ENCODE measurements at regions not wholly inside any gene's neighbourhood (a gene's known extent, or its start where the extent isn't known, plus 50 kb on each side); places are given as distances from the start of the nearest gene placed in this dataset.

- no peak overlapping the region for H3K27ac ChIP-seq (ENCODE audit: low read length)
- H3K79me2 ChIP-seq (ENCODE audit: insufficient read depth, low read length): no peaks in the 10 kb centered on the region
- H3K27me3 ChIP-seq (ENCODE audit: insufficient read depth, low read length, poor library complexity): no peaks in the 10 kb centered on the region
- ATAC-seq (ENCODE audit: insufficient read depth, low read depth): no peak
- no peak overlapping the region for H3K4me2 ChIP-seq (ENCODE audit: insufficient read depth, low read length)
- peaks cover 9% of the 10 kb centered on the region for H3K4me1 ChIP-seq (ENCODE audit: insufficient read depth, low read length)
- no peaks in the 10 kb centered on the region for H4K20me1 ChIP-seq (ENCODE audit: insufficient read depth, low read length)
- H3K36me3 ChIP-seq (ENCODE audit: insufficient read depth, low read length): no peaks in the 10 kb centered on the region
- H3K4me3 ChIP-seq (ENCODE audit: low read depth in 1 of 2, low read length in 2 of 2): no peak overlapping the region
- TF ChIP-seq EZH2 (IDR thresholded peaks at IDR 0.05; ENCODE audit: borderline replicate concordance, low read depth, low read length, severe bottlenecking) (no peak), CTCF (IDR thresholded peaks at IDR 0.05; ENCODE audit: borderline replicate concordance, extremely low read depth, low read length, poor library complexity, severe bottlenecking) (no peak)
- no peak overlapping the region for H2AFZ ChIP-seq (ENCODE audit: low read depth, low read length)
- H3K9ac ChIP-seq (ENCODE audit: low read depth, low read length): no peak overlapping the region
- DNase-seq: no peak
- H3K9me3 ChIP-seq (ENCODE audit: insufficient read depth, low read length, severe bottlenecking): no peaks in the 10 kb centered on the region
Measured at GRCh38 chr5:6134281-6134680, 244.1 kb downstream of the MED10 start.

- H2AFZ ChIP-seq (ENCODE audit: low read depth, low read length): no peak overlapping the region
- no peak overlapping the region for H3K27ac ChIP-seq (ENCODE audit: low read length)
- H3K4me1 ChIP-seq (ENCODE audit: insufficient read depth, low read length): no peaks in the 10 kb centered on the region
- H3K4me2 ChIP-seq (ENCODE audit: insufficient read depth, low read length): no peak overlapping the region
- H3K4me3 ChIP-seq (ENCODE audit: low read depth in 1 of 2, low read length in 2 of 2): no peak overlapping the region
- H3K79me2 ChIP-seq (ENCODE audit: insufficient read depth, low read length): no peaks in the 10 kb centered on the region
- DNase-seq: no peak
- H3K27me3 ChIP-seq (ENCODE audit: insufficient read depth, low read length, poor library complexity): no peaks in the 10 kb centered on the region
- H3K9ac ChIP-seq (ENCODE audit: low read depth, low read length): no peak overlapping the region
- no peaks in the 10 kb centered on the region for H4K20me1 ChIP-seq (ENCODE audit: insufficient read depth, low read length)
- H3K36me3 ChIP-seq (ENCODE audit: insufficient read depth, low read length): no peaks in the 10 kb centered on the region
- no peak for TF ChIP-seq CTCF (IDR thresholded peaks at IDR 0.05; ENCODE audit: borderline replicate concordance, extremely low read depth, low read length, poor library complexity, severe bottlenecking)
- TF ChIP-seq EZH2 (IDR thresholded peaks at IDR 0.05; ENCODE audit: borderline replicate concordance, low read depth, low read length, severe bottlenecking): no peak
- ATAC-seq (ENCODE audit: insufficient read depth, low read depth): no peak
- peaks cover 5% of the 10 kb centered on the region for H3K9me3 ChIP-seq (ENCODE audit: insufficient read depth, low read length, severe bottlenecking)
Measured at GRCh38 chr5:6125781-6126180, 252.6 kb downstream of the MED10 start.

- Histone ChIP-seq H3K27me3 (ENCODE audit: insufficient read depth, low read length, poor library complexity) (no peaks in the 10 kb centered on the region), H4K20me1 (ENCODE audit: insufficient read depth, low read length) (no peaks in the 10 kb centered on the region), H3K4me3 (ENCODE audit: low read depth in 1 of 2, low read length in 2 of 2) (no peak overlapping the region), H2AFZ (ENCODE audit: low read depth, low read length) (no peak overlapping the region), H3K9me3 (ENCODE audit: insufficient read depth, low read length, severe bottlenecking) (peaks cover 2% of the 10 kb centered on the region), H3K27ac (ENCODE audit: low read length) (no peak overlapping the region), H3K9ac (ENCODE audit: low read depth, low read length) (no peak overlapping the region), H3K79me2 (ENCODE audit: insufficient read depth, low read length) (no peaks in the 10 kb centered on the region), H3K4me2 (ENCODE audit: insufficient read depth, low read length) (no peak overlapping the region), H3K36me3 (ENCODE audit: insufficient read depth, low read length) (no peaks in the 10 kb centered on the region), H3K4me1 (ENCODE audit: insufficient read depth, low read length) (no peaks in the 10 kb centered on the region)
- no peak for DNase-seq
- ATAC-seq (ENCODE audit: insufficient read depth, low read depth): no peak
- TF ChIP-seq EZH2 (IDR thresholded peaks at IDR 0.05; ENCODE audit: borderline replicate concordance, low read depth, low read length, severe bottlenecking) (no peak), CTCF (IDR thresholded peaks at IDR 0.05; ENCODE audit: borderline replicate concordance, extremely low read depth, low read length, poor library complexity, severe bottlenecking) (no peak)
Measured at GRCh38 chr5:6118691-6119090, 259.7 kb downstream of the MED10 start.

- H3K4me2 ChIP-seq (ENCODE audit: insufficient read depth, low read length): no peak overlapping the region
Measured at GRCh38 chr5:6117212-6117611, 261.1 kb downstream of the MED10 start.

More at GRCh38 chr5:6117212-6117611, 261.1 kb downstream of the MED10 start:
- Histone ChIP-seq H2AFZ (ENCODE audit: low read depth, low read length) (no peak overlapping the region), H4K20me1 (ENCODE audit: insufficient read depth, low read length) (no peaks in the 10 kb centered on the region), H3K9ac (ENCODE audit: low read depth, low read length) (no peak overlapping the region), H3K36me3 (ENCODE audit: insufficient read depth, low read length) (no peaks in the 10 kb centered on the region), H3K4me3 (ENCODE audit: low read depth in 1 of 2, low read length in 2 of 2) (no peak overlapping the region), H3K27ac (ENCODE audit: low read length) (no peak overlapping the region), H3K9me3 (ENCODE audit: insufficient read depth, low read length, severe bottlenecking) (no peaks in the 10 kb centered on the region), H3K79me2 (ENCODE audit: insufficient read depth, low read length) (no peaks in the 10 kb centered on the region), H3K4me1 (ENCODE audit: insufficient read depth, low read length) (no peaks in the 10 kb centered on the region), H3K27me3 (ENCODE audit: insufficient read depth, low read length, poor library complexity) (no peaks in the 10 kb centered on the region)
- DNase-seq (no peak), ATAC-seq (ENCODE audit: insufficient read depth, low read depth) (no peak)
- no peak for TF ChIP-seq EZH2 (IDR thresholded peaks at IDR 0.05; ENCODE audit: borderline replicate concordance, low read depth, low read length, severe bottlenecking)
- no peak for TF ChIP-seq CTCF (IDR thresholded peaks at IDR 0.05; ENCODE audit: borderline replicate concordance, extremely low read depth, low read length, poor library complexity, severe bottlenecking)
